ENCODE measurements at regions not wholly inside any gene's neighbourhood (a gene's known extent, or its start where the extent isn't known, plus 50 kb on each side); places are given as distances from the start of the nearest gene placed in this dataset.

- TF ChIP-seq ZNF274 (IDR thresholded peaks at IDR 0.05; ENCODE audit: low read depth, low read length): no peak
- no peak for TF ChIP-seq SUZ12 (IDR thresholded peaks at IDR 0.05; ENCODE audit: extremely low read depth, insufficient read depth, insufficient read length)
- no peak for TF ChIP-seq YY1 (IDR thresholded peaks at IDR 0.05; ENCODE audit: insufficient read depth, insufficient read length)
Observed at GRCh38 chr4:4735136-4735750, 124.2 kb upstream of the MSX1 start.
